Gastrocnemius medialis (tissue), 4 donors: ENCODE measurements at regions not wholly inside any gene's neighbourhood (a gene's known extent, or its start where the extent isn't known, plus 50 kb on each side); places are given as distances from the start of the nearest gene placed in this dataset.

Experiments used
- POLR2A ChIP-seq, 2 donors: fragments of 450-650 bp; IDR thresholded peaks; one replicate each; pipeline ENCODE4 v1.6.1; 2017; ENCODE audit warnings: antibody characterized with exemption in 2 of 2, mild to moderate bottlenecking in 2 of 2, moderate library complexity in 2 of 2
- TF ChIP-seq, protein P1 (sequence below), 5 experiments: fragments of 450-650 bp in 3 of 5; fragments of 200-600 bp in 2 of 5; sonication (generic) in 2 of 5; IDR thresholded peaks in 4 of 5; conservative IDR thresholded peaks in 1 of 5; 1 replicate in 4 of 5; 2 replicates in 1 of 5; pipeline ENCODE4 v1.5.1; 2016 to 2019; ENCODE audit warnings: antibody characterized with exemption in 5 of 5, mild to moderate bottlenecking in 3 of 5, moderate library complexity in 3 of 5

DNA sequence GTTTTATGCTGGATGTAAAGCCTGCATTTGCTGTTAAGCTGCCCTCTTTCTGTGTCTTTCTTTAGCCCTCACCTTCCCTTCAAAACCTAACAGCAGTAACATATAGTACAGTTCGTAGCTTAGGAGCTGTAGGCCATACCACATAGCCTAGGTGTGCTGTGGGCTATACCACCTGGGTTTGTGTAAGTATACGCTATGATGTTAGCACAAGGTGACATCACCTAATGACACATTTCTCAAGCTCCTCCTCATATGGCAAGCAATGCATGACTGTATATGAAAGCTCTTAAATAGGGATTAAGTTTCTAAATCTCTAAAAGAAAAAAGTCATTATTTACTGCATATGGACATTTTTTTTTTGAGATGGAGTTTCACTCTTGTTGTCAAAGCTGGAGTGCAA lies 57.8 kb upstream of the TMEM97 start:
- no peak for TF ChIP-seq POLR2A (IDR thresholded peaks at IDR 0.05)
- TF ChIP-seq, protein P1, sequence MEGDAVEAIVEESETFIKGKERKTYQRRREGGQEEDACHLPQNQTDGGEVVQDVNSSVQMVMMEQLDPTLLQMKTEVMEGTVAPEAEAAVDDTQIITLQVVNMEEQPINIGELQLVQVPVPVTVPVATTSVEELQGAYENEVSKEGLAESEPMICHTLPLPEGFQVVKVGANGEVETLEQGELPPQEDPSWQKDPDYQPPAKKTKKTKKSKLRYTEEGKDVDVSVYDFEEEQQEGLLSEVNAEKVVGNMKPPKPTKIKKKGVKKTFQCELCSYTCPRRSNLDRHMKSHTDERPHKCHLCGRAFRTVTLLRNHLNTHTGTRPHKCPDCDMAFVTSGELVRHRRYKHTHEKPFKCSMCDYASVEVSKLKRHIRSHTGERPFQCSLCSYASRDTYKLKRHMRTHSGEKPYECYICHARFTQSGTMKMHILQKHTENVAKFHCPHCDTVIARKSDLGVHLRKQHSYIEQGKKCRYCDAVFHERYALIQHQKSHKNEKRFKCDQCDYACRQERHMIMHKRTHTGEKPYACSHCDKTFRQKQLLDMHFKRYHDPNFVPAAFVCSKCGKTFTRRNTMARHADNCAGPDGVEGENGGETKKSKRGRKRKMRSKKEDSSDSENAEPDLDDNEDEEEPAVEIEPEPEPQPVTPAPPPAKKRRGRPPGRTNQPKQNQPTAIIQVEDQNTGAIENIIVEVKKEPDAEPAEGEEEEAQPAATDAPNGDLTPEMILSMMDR (IDR thresholded peaks at IDR 0.05 in 4 of 5, conservative IDR thresholded peaks at IDR 0.05 in 1 of 5), result no peak
